Kidney epithelial cell (primary cell): ENCODE measurements at regions not wholly inside any gene's neighbourhood (a gene's known extent, or its start where the extent isn't known, plus 50 kb on each side); places are given as distances from the start of the nearest gene placed in this dataset.

Source experiments
- DNase-seq: peaks from one replicate; pipeline ENCODE4 v3.0.0-alpha.2; 2010; ENCODE audit warnings: low read depth
- H3K27me3 ChIP-seq: 2 replicates; pipeline ENCODE4 v1.6.0; 2011; ENCODE audit warnings: low read length; ENCODE audit not compliant: control insufficient read depth, insufficient read depth
- H3K36me3 ChIP-seq: 2 replicates; pipeline ENCODE4 v1.5.1; 2011; ENCODE audit warnings: low read length; ENCODE audit not compliant: control insufficient read depth, insufficient read depth
- H3K4me3 ChIP-seq: 2 replicates; pipeline ENCODE4 v1.5.1; 2011; ENCODE audit warnings: low read depth, mild to moderate bottlenecking, control low read depth, low read length
- CTCF ChIP-seq: IDR thresholded peaks from 2 replicates; pipeline ENCODE4 v1.5.1; 2011; ENCODE audit warnings: mild to moderate bottlenecking, moderate library complexity, low read length, control low read depth, inconsistent platforms; ENCODE audit not compliant: insufficient read depth, poor library complexity, severe bottlenecking

DNA sequence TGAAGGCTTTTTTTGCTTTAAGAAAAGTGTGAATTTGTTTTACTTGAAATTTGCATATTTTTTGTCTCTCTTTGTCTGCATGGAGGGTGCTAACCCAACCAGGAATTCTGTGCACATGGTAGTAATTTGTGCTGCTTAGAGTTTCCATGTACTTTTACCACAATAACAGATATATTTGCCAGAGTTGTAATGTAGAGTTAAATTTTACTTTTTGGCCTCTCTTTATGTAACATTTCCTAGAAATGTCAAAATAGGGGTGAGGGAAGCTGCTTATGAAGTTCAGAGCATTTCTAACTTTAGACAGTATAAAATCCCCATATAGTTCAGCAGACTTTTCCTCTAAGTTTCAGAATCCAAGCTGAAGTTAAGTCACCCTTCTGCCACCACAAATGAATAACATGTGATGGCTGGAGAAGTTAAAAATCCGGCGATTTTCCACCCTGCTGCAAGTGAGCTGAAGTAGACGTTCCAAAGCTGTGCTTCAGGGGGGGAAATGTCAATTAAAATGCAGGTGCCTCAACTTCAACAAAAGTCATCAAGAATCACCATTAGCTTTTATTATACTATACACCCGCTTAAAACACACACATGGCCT lies 385.7 kb upstream of the NR2F2 start:
- H3K36me3 ChIP-seq = no peaks in the 10 kb centered on the region
- no peak overlapping the region for H3K4me3 ChIP-seq
- DNase-seq = no peak
- TF ChIP-seq CTCF = no peak
- H3K27me3 ChIP-seq = no peaks in the 10 kb centered on the region

GRCh38 chr15:95946241-95946640 lies 384.3 kb upstream of the NR2F2 start:
- Histone ChIP-seq H3K4me3 (no peak overlapping the region), H3K27me3 (no peaks in the 10 kb centered on the region), H3K36me3 (no peaks in the 10 kb centered on the region)
- DNase-seq = no peak
- TF ChIP-seq CTCF = no peak

DNA sequence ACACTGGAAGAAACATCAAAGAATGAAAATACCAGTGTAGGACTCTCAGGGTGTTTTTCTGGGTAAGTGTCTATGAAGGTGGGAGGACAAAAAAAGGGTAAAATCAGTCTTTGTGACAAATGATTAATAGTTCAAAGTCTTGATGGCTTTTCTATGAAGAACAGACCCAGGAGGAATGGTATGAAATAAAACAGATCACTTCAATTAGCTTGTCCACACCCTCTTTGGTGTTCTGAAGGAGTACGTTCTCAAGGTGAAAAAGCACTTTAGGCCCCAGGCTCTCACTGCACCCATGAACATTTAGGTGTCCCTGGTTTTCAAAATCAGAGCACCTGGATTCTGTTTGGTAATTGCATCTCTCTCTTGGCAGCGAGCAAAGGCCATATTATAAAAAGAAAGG lies 383.6 kb upstream of the NR2F2 start:
- H3K27me3 ChIP-seq = no peaks in the 10 kb centered on the region
- no peak for DNase-seq
- no peaks in the 10 kb centered on the region for H3K36me3 ChIP-seq
- H3K4me3 ChIP-seq = no peak overlapping the region
- no peak for TF ChIP-seq CTCF

DNA sequence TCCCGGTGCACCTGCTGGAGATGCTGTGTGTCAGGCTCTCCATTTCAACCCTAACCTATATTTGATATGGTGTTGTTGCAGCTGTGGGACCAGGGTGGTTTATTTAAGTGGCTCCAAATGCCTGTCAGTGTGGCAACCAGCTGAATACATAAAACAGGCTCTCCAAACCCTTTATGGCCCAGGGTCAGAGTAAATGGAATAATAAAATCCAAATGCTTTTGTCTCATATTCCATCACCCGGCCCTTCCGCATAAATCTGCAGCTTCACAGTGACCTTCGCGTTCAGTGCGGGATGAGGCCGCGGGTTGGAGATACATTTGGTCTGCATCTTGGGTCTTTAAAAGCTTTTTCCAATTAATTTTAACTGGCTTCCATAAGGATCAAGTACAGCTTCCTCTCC lies 382.1 kb upstream of the NR2F2 start:
- no peak for TF ChIP-seq CTCF
- no peak for DNase-seq
- no peak overlapping the region for H3K4me3 ChIP-seq
- H3K27me3 ChIP-seq = no peaks in the 10 kb centered on the region
- no peaks in the 10 kb centered on the region for H3K36me3 ChIP-seq

GRCh38 chr15:95953032-95953431 lies 377.5 kb upstream of the NR2F2 start:
- DNase-seq = no peak
- no peak for TF ChIP-seq CTCF
- H3K4me3 ChIP-seq = no peak overlapping the region
- no peaks in the 10 kb centered on the region for H3K36me3 ChIP-seq
- H3K27me3 ChIP-seq = no peaks in the 10 kb centered on the region

GRCh38 chr15:95957861-95958260 lies 372.6 kb upstream of the NR2F2 start:
- Histone ChIP-seq H3K4me3 (no peak overlapping the region), H3K36me3 (no peaks in the 10 kb centered on the region), H3K27me3 (no peaks in the 10 kb centered on the region)
- no peak for DNase-seq
- TF ChIP-seq CTCF = no peak
